MCF 10A (cell line): ENCODE measurements at regions not wholly inside any gene's neighbourhood (a gene's known extent, or its start where the extent isn't known, plus 50 kb on each side); places are given as distances from the start of the nearest gene placed in this dataset.

Experiments used
- BruUV-seq: library from RNA; stranded (reverse); fragments of 400-500 nt; replicated peaks from 2 replicates; lab custom pipeline; 2021; lab: Mats Ljungman, UMichigan
- CTCF ChIA-PET: fragments of 300-600 bp; sonication (Branson Sonifier 250); formaldehyde crosslinking; extraction: SDS; loops from one replicate; lab custom pipeline; 2021; ENCODE audit warnings: antibody characterized with exemption, inconsistent platforms; lab: Yijun Ruan, JAX
- POLR2A ChIA-PET: fragments of 300-600, 350-650 bp; sonication (Branson Sonifier 250); formaldehyde crosslinking; extraction: SDS; loops from one replicate; lab custom pipeline; 2020; ENCODE audit warnings: antibody characterized with exemption, inconsistent platforms; lab: Yijun Ruan, JAX
- DNase-seq: peaks from one replicate; pipeline ENCODE4 v3.0.0-alpha.2; 2018; ENCODE audit not compliant: unreplicated experiment
- H3K27ac Mint-ChIP-seq: one replicate; pipeline ENCODE4 v1.8.0; 2022; ENCODE audit warnings: mild to moderate bottlenecking, low read depth, mixed read lengths; ENCODE audit not compliant: unreplicated experiment
- H3K27me3 Mint-ChIP-seq: one replicate; pipeline ENCODE4 v1.8.0; 2022; ENCODE audit warnings: mixed read lengths; ENCODE audit not compliant: insufficient read depth, unreplicated experiment
- H3K36me3 Mint-ChIP-seq: one replicate; pipeline ENCODE4 v1.8.0; 2022; ENCODE audit warnings: mild to moderate bottlenecking, moderate library complexity, mixed read lengths; ENCODE audit not compliant: insufficient read depth, unreplicated experiment
- H3K4me1 Mint-ChIP-seq: one replicate; pipeline ENCODE4 v1.8.0; 2022; ENCODE audit warnings: mixed read lengths; ENCODE audit not compliant: insufficient read depth, unreplicated experiment
- H3K4me3 Mint-ChIP-seq: one replicate; pipeline ENCODE4 v1.8.0; 2022; ENCODE audit warnings: mild to moderate bottlenecking, moderate library complexity, mixed read lengths; ENCODE audit not compliant: unreplicated experiment
- H3K9me3 Mint-ChIP-seq: one replicate; pipeline ENCODE4 v1.8.0; 2022; ENCODE audit warnings: mixed read lengths; ENCODE audit not compliant: unreplicated experiment
- intact Hi-C: fragments of 100-400 bp; cut with micrococcal nuclease; formaldehyde crosslinking; loops from 2 replicates; pipeline ENCODE4 v1.14.1; 2022
- TF ChIP-seq, protein P1 (sequence below): fragments of 200-600 bp; IDR thresholded peaks from one replicate; pipeline ENCODE4 v1.8.0; 2022; ENCODE audit warnings: antibody characterized with exemption, mild to moderate bottlenecking; ENCODE audit not compliant: unreplicated experiment

DNA sequence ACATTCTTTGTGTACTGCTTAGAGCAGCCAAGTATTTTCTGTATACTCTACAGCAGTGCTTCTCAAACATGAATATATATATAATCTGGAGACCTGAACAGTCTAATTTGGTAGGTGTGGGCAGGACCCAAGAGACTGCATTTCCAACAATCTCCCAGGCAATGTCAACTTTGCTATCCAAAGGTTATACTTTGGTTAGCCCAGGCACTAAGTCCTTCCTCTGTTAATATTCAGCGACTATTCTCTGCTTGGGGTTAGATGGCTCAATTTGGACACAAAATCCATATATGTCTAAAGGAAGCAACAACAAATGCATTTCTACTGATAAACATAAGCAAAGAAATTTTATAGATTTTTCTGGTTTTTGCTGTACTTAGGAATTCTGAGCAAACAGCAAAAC, 480.0 kb upstream of the RPS6KA3 start:
- H3K27ac Mint-ChIP-seq, result no peak overlapping the region
- ChIA-PET CTCF (no interaction called here), POLR2A (no interaction called here)
- H3K9me3 Mint-ChIP-seq, result peaks cover 7% of the 10 kb centered on the region
- intact Hi-C loops, result no loop called here
- no peaks in the 10 kb centered on the region for H3K27me3 Mint-ChIP-seq
- TF ChIP-seq, protein P1, sequence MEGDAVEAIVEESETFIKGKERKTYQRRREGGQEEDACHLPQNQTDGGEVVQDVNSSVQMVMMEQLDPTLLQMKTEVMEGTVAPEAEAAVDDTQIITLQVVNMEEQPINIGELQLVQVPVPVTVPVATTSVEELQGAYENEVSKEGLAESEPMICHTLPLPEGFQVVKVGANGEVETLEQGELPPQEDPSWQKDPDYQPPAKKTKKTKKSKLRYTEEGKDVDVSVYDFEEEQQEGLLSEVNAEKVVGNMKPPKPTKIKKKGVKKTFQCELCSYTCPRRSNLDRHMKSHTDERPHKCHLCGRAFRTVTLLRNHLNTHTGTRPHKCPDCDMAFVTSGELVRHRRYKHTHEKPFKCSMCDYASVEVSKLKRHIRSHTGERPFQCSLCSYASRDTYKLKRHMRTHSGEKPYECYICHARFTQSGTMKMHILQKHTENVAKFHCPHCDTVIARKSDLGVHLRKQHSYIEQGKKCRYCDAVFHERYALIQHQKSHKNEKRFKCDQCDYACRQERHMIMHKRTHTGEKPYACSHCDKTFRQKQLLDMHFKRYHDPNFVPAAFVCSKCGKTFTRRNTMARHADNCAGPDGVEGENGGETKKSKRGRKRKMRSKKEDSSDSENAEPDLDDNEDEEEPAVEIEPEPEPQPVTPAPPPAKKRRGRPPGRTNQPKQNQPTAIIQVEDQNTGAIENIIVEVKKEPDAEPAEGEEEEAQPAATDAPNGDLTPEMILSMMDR, result no peak
- H3K36me3 Mint-ChIP-seq, result no peaks in the 10 kb centered on the region
- no peaks in the 10 kb centered on the region for H3K4me1 Mint-ChIP-seq
- no TSS peak for BruUV-seq
- H3K4me3 Mint-ChIP-seq, result no peak overlapping the region
- no peak for DNase-seq

DNA sequence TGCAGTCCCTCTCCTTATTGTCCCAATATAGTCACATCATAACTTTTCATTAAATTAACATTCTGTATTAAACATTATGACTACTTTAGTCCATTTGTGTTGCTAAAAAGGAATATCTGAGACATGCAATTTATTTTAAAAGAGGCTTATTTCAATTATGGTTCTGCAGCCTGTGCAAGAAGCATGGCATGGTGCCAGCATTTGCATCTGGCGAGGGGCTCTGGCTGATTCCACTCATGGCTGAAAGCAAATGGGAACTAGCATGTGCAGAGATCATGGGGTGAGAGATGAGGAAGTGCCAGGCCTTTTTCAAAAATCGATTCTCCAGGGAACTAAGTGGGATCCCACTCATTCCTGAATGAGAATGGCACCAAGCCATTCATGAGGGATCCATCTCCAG, 476.3 kb upstream of the RPS6KA3 start:
- intact Hi-C loops, result no loop called here
- H3K4me3 Mint-ChIP-seq, result no peak overlapping the region
- H3K4me1 Mint-ChIP-seq, result peaks cover 6% of the 10 kb centered on the region
- ChIA-PET CTCF (no interaction called here), POLR2A (no interaction called here)
- H3K27me3 Mint-ChIP-seq, result no peaks in the 10 kb centered on the region
- no peaks in the 10 kb centered on the region for H3K36me3 Mint-ChIP-seq
- H3K27ac Mint-ChIP-seq, result no peak overlapping the region
- TF ChIP-seq, protein P1, result no peak
- peaks cover 17% of the 10 kb centered on the region for H3K9me3 Mint-ChIP-seq
- BruUV-seq, result no TSS peak
- no peak for DNase-seq

DNA sequence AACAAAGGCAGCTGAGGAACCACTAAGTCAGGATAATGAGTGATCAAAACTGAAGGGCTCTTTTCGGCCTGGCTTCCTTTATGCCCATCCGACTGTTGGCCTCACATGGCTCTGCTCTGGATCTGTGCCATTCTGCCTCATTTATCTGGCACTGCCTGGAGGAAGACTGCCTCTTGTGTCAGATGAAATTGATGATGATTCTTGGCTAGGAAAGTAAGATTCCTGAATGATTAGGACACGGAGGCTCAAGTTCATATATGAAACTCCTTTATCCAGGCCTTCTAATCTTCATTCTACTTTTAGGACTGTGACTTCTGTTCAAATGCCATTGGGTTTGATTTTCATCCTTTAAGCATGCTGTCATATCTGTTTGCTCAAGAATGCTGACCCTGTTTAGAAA, 475.4 kb upstream of the RPS6KA3 start:
- Mint-ChIP-seq H3K4me1 (peaks cover 6% of the 10 kb centered on the region), H3K36me3 (no peaks in the 10 kb centered on the region), H3K4me3 (no peak overlapping the region), H3K27me3 (no peaks in the 10 kb centered on the region), H3K9me3 (peaks cover 13% of the 10 kb centered on the region), H3K27ac (no peak overlapping the region)
- TF ChIP-seq, protein P1, result no peak
- ChIA-PET POLR2A (no interaction called here), CTCF (no interaction called here)
- DNase-seq, result peak; percentile 6
- BruUV-seq, result no TSS peak
- intact Hi-C loops, result no loop called here

DNA sequence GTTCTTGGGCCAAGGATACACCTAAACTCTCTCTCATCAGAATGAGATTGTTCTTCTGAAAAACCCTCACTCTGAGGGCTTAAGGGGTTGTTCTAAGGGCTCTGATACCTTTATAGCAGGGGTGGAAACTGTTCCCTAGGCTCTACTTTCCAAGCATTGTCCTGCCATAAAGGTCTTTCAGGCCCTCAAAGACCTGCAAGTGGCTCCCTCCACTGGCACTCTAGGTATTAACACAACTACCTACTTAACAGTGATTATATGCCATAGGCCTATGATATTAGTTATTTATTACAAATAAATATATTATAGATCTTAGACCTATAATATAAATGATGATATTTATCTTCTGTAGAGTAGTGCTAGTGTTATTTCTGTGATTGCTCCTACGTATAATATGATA, 473.7 kb upstream of the RPS6KA3 start:
- DNase-seq, result no peak
- Mint-ChIP-seq H3K27me3 (no peaks in the 10 kb centered on the region), H3K4me3 (no peak overlapping the region), H3K9me3 (peaks cover 13% of the 10 kb centered on the region), H3K36me3 (no peaks in the 10 kb centered on the region), H3K27ac (no peak overlapping the region), H3K4me1 (peaks cover 6% of the 10 kb centered on the region)
- TF ChIP-seq, protein P1, result no peak
- intact Hi-C loops, result no loop called here
- no TSS peak for BruUV-seq
- CTCF ChIA-PET, result no interaction called here
- POLR2A ChIA-PET, result no interaction called here
